HL-60 (cell line): ENCODE measurements at regions not wholly inside any gene's neighbourhood (a gene's known extent, or its start where the extent isn't known, plus 50 kb on each side); places are given as distances from the start of the nearest gene placed in this dataset.

Source experiments
- DNase-seq, 2 experiments: peaks; one replicate each; pipeline ENCODE4 v3.0.0-alpha.2; 2010 to 2020; ENCODE audit warnings: low read depth in 1 of 2, low spot score in 1 of 2
- H3K27ac ChIP-seq: fragments of 250-450 bp; sonication (Bioruptor Pico); replicated peaks from 2 replicates; pipeline ENCODE4 v1.5.1; 2020; ENCODE audit warnings: mild to moderate bottlenecking, moderate library complexity
- H3K27me3 ChIP-seq: fragments of 250-450 bp; sonication (Bioruptor Pico); 2 replicates; pipeline ENCODE4 v1.5.1; 2021; ENCODE audit warnings: mild to moderate bottlenecking, moderate library complexity; ENCODE audit not compliant: insufficient read depth, poor library complexity, severe bottlenecking
- H3K4me3 ChIP-seq: replicated peaks from 2 replicates; pipeline ENCODE4 v1.5.1; 2011; ENCODE audit warnings: mild to moderate bottlenecking, control low read depth, low read length; ENCODE audit not compliant: insufficient read depth
- CTCF ChIP-seq: IDR thresholded peaks from one replicate; pipeline ENCODE4 v1.5.1; 2011; ENCODE audit warnings: low read length, control low read depth, inconsistent platforms; ENCODE audit not compliant: insufficient read depth
- GABPA ChIP-seq: IDR thresholded peaks from 2 replicates; pipeline ENCODE4 v1.6.1; 2012; ENCODE audit warnings: low read depth
- POLR2AphosphoS5 ChIP-seq: IDR thresholded peaks from 2 replicates; pipeline ENCODE4 v1.6.1; 2012; ENCODE audit warnings: low read depth
- SPI1 ChIP-seq: IDR thresholded peaks from 2 replicates; pipeline ENCODE4 v1.6.1; 2012; ENCODE audit warnings: low read depth, mild to moderate bottlenecking, borderline replicate concordance
- TF ChIP-seq, protein P1 (sequence below): IDR thresholded peaks from 2 replicates; pipeline ENCODE4 v1.6.1; 2012; ENCODE audit warnings: low read depth; ENCODE audit not compliant: insufficient replicate concordance

DNA sequence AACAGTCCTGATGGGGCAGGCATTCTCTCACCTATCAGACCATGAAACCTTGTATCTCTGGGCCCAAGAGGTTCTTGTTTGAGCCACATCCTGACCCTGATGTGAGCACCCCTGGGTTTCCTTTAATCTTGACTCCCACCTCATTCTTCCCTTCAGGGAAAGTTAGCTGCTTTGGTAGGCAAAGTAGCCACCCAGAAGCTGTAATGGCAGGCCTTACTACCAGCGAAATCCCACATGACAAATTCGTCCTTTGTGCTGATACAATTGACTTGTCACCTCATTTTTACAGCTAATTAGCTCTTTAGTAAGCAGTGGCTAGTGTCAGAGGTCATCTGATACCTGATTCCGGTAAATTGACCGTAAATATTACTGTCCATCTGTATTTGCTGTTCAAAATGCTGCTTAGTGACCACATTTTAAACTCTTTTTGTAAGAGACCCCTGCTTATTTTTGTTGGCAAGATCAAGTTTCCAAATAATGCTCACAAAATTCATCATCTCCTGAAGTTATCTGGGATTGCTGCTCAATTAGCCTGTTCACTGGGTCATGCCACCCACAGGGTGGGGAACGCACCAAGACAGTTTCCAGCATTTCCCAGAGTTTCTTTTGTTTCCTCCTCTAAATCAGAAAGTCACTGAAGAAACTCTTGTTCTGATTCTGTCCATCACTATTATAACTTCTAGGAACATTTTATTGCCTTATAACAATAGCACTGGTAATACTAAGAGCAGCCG lies 329.7 kb downstream of the GPAT3 start:
- no peak for DNase-seq
- Histone ChIP-seq H3K27ac (no peak overlapping the region), H3K27me3 (no peaks in the 10 kb centered on the region), H3K4me3 (no peak overlapping the region)
- TF ChIP-seq, protein P1, sequence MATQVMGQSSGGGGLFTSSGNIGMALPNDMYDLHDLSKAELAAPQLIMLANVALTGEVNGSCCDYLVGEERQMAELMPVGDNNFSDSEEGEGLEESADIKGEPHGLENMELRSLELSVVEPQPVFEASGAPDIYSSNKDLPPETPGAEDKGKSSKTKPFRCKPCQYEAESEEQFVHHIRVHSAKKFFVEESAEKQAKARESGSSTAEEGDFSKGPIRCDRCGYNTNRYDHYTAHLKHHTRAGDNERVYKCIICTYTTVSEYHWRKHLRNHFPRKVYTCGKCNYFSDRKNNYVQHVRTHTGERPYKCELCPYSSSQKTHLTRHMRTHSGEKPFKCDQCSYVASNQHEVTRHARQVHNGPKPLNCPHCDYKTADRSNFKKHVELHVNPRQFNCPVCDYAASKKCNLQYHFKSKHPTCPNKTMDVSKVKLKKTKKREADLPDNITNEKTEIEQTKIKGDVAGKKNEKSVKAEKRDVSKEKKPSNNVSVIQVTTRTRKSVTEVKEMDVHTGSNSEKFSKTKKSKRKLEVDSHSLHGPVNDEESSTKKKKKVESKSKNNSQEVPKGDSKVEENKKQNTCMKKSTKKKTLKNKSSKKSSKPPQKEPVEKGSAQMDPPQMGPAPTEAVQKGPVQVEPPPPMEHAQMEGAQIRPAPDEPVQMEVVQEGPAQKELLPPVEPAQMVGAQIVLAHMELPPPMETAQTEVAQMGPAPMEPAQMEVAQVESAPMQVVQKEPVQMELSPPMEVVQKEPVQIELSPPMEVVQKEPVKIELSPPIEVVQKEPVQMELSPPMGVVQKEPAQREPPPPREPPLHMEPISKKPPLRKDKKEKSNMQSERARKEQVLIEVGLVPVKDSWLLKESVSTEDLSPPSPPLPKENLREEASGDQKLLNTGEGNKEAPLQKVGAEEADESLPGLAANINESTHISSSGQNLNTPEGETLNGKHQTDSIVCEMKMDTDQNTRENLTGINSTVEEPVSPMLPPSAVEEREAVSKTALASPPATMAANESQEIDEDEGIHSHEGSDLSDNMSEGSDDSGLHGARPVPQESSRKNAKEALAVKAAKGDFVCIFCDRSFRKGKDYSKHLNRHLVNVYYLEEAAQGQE: no peak
- TF ChIP-seq SPI1: no peak
- TF ChIP-seq GABPA: no peak
- no peak for TF ChIP-seq POLR2AphosphoS5
- TF ChIP-seq CTCF: no peak

GRCh38 chr4:83864097-83864817 lies 328.3 kb downstream of the GPAT3 start:
- no peak overlapping the region for H3K27ac ChIP-seq
- H3K27me3 ChIP-seq: peaks cover 4% of the 10 kb centered on the region
- TF ChIP-seq SPI1 (no peak), GABPA (no peak), POLR2AphosphoS5 (no peak), CTCF (no peak)
- TF ChIP-seq, protein P1: no peak
- H3K4me3 ChIP-seq: no peak overlapping the region
- no peak for DNase-seq

DNA sequence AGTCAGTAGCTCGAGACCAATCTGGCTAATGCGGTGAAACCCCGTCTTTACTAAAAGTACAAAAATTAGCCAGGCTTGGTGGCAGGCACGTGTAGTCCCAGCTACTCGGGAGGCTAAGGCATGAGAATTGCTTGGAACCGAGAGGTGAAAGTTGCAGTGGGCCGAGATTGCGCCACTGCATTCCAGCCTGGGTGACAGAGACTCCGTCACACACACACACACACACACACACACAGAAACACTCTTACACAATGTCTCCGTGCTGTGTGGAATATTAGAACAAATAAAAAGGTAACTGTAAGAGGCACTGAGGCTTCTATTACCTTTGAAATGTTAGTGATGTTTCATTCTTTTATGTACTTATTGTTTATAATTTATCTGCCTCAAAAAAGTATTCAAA lies 326.6 kb downstream of the GPAT3 start:
- TF ChIP-seq SPI1 (no peak), CTCF (no peak), GABPA (no peak), POLR2AphosphoS5 (no peak)
- TF ChIP-seq, protein P1: no peak
- no peak for DNase-seq
- H3K27me3 ChIP-seq: peaks cover 4% of the 10 kb centered on the region
- no peak overlapping the region for H3K4me3 ChIP-seq
- H3K27ac ChIP-seq: no peak overlapping the region
